WTC11 (cell line): ENCODE measurements at regions not wholly inside any gene's neighbourhood (a gene's known extent, or its start where the extent isn't known, plus 50 kb on each side); places are given as distances from the start of the nearest gene placed in this dataset.
A peak's percentile ranks its signal among the peaks of the same experiment; 100 is the strongest.

Experiments
- ATAC-seq: fragments of 200-7000 bp; cut with Tn5 transposase; 2 replicates; pipeline ENCODE4 v1.10.0; 2021; ENCODE audit warnings: mild to moderate bottlenecking, moderate library complexity
- CTCF ChIA-PET: fragments of 300-600 bp; sonication (Branson Sonifier 250); formaldehyde crosslinking; loops from one replicate; lab custom pipeline; 2021; ENCODE audit warnings: antibody characterized with exemption; lab: Charles Lee
- POLR2A ChIA-PET: fragments of 350-600 bp; sonication (Branson Sonifier 250); formaldehyde crosslinking; loops from one replicate; lab custom pipeline; 2021; ENCODE audit warnings: antibody characterized with exemption; lab: Charles Lee
- DNase-seq: peaks from one replicate; pipeline ENCODE4 v3.0.0; 2021; ENCODE audit warnings: low spot score
- H3K27ac Mint-ChIP-seq: 2 replicates; pipeline ENCODE4 v1.8.0; 2021; ENCODE audit warnings: mixed read lengths
- H3K27me3 Mint-ChIP-seq: 2 replicates; pipeline ENCODE4 v1.8.0; 2021; ENCODE audit warnings: low read depth, mild to moderate bottlenecking, moderate library complexity, mixed read lengths
- H3K36me3 Mint-ChIP-seq: 2 replicates; pipeline ENCODE4 v1.8.0; 2021; ENCODE audit warnings: mixed read lengths
- H3K4me1 Mint-ChIP-seq: 2 replicates; pipeline ENCODE4 v1.8.0; 2022; ENCODE audit warnings: mixed read lengths
- H3K4me3 Mint-ChIP-seq: 2 replicates; pipeline ENCODE4 v1.8.0; 2021; ENCODE audit warnings: mild to moderate bottlenecking, moderate library complexity, mixed read lengths
- H3K9me3 Mint-ChIP-seq: 2 replicates; pipeline ENCODE4 v1.8.0; 2021; ENCODE audit warnings: mixed read lengths
- AR ChIP-seq: fragments of 250-450 bp; sonication (Bioruptor Pico); IDR thresholded peaks from 2 replicates; pipeline ENCODE4 v1.9.0; 2021; ENCODE audit warnings: mild to moderate bottlenecking
- ATF6 ChIP-seq: sonication (generic); formaldehyde crosslinking; IDR thresholded peaks from 2 replicates; pipeline ENCODE4 v1.8.1; 2023; ENCODE audit warnings: mild to moderate bottlenecking, missing genetic modification reagents
- CBFB ChIP-seq: sonication (generic); formaldehyde crosslinking; IDR thresholded peaks from 2 replicates; pipeline ENCODE4 v1.8.1; 2022; ENCODE audit warnings: mild to moderate bottlenecking, low read depth, missing genetic modification reagents
- CDX4 ChIP-seq: fragments of 250-450 bp; sonication (Bioruptor Pico); IDR thresholded peaks from 2 replicates; pipeline ENCODE4 v1.9.0; 2021; ENCODE audit warnings: moderate library complexity, mild to moderate bottlenecking, inconsistent platforms, borderline replicate concordance
- CREB1 ChIP-seq: sonication (generic); formaldehyde crosslinking; IDR thresholded peaks from 2 replicates; pipeline ENCODE4 v1.8.0; 2023; ENCODE audit warnings: mild to moderate bottlenecking, missing genetic modification reagents
- E2F5 ChIP-seq: sonication (generic); formaldehyde crosslinking; IDR thresholded peaks from 2 replicates; pipeline ENCODE4 v1.8.1; 2022; ENCODE audit warnings: mild to moderate bottlenecking, moderate library complexity, missing genetic modification reagents
- GABPB1 ChIP-seq: sonication (generic); formaldehyde crosslinking; IDR thresholded peaks from 2 replicates; pipeline ENCODE4 v1.8.1; 2023; ENCODE audit warnings: mild to moderate bottlenecking, missing genetic modification reagents
- JUN ChIP-seq: sonication (generic); formaldehyde crosslinking; IDR thresholded peaks from 2 replicates; pipeline ENCODE4 v1.8.0; 2023; ENCODE audit warnings: mild to moderate bottlenecking, missing genetic modification reagents
- NFYB ChIP-seq: sonication (generic); formaldehyde crosslinking; conservative IDR thresholded peaks from 2 replicates; pipeline ENCODE4 v1.8.0; 2022; ENCODE audit warnings: low read depth, missing genetic modification reagents
- SP1 ChIP-seq: sonication (generic); formaldehyde crosslinking; conservative IDR thresholded peaks from 2 replicates; pipeline ENCODE4 v1.8.1; 2022; ENCODE audit warnings: missing genetic modification reagents
- ZNF263 ChIP-seq: sonication (generic); formaldehyde crosslinking; IDR thresholded peaks from 2 replicates; pipeline ENCODE4 v1.8.1; 2022; ENCODE audit warnings: low read depth, mild to moderate bottlenecking, moderate library complexity, missing genetic modification reagents
- ZNF423 ChIP-seq: fragments of 250-450 bp; sonication (Bioruptor Pico); IDR thresholded peaks from 2 replicates; pipeline ENCODE4 v2.1.2; 2022; ENCODE audit warnings: mild to moderate bottlenecking, moderate library complexity
- ZNF532 ChIP-seq: fragments of 250-450 bp; sonication (Bioruptor Pico); IDR thresholded peaks from 2 replicates; pipeline ENCODE4 v1.9.0; 2021; ENCODE audit warnings: mild to moderate bottlenecking, borderline replicate concordance
- TF ChIP-seq, protein P1 (sequence below): sonication (generic); formaldehyde crosslinking; IDR thresholded peaks from 2 replicates; pipeline ENCODE4 v1.8.1; 2023; ENCODE audit warnings: mild to moderate bottlenecking, moderate library complexity, missing genetic modification reagents
- TF ChIP-seq, protein P2 (sequence below): fragments of 250-450 bp; sonication (Bioruptor Pico); conservative IDR thresholded peaks from 2 replicates; pipeline ENCODE4 v1.9.0; 2021; ENCODE audit warnings: mild to moderate bottlenecking

GRCh38 chr13:82681535-82681934 lies 1200.7 kb downstream of the SLITRK1 start:
- H3K4me3 Mint-ChIP-seq, result no peak overlapping the region
- ChIA-PET POLR2A (no interaction called here), CTCF (no interaction called here)
- TF ChIP-seq ZNF532, result no peak
- 0 out of 2 replicates have a peak, but pooled peaks have one; percentile 30 for TF ChIP-seq ZNF423
- TF ChIP-seq ATF6 (CRISPR knock-in tag), result no peak
- peaks cover 37% of the 10 kb centered on the region for H3K9me3 Mint-ChIP-seq
- peaks cover 14% of the 10 kb centered on the region for H3K27me3 Mint-ChIP-seq
- peak; percentile 39 for DNase-seq
- ATAC-seq, result peak; percentile 91
- peaks cover 22% of the 10 kb centered on the region for H3K4me1 Mint-ChIP-seq
- H3K36me3 Mint-ChIP-seq, result peaks cover 34% of the 10 kb centered on the region
- no peak overlapping the region for H3K27ac Mint-ChIP-seq

DNA sequence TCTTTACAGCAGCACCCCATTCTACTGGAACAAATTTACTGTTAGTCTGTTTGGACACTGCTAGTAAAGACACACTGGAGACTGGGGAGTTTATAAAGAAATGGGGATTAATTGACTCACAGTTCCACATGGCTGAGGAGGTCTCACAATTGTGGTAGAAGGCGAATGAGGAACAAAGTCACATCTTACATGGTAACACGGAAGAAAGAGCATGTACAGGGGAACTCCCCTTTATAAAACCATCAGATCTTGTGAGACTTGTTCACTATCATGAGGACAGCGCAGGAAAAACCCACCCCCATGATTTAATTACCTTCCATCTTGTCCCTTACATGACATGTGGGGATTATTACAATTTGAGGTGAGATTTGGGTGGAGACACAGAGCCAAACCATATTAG lies 1204.2 kb downstream of the SLITRK1 start:
- DNase-seq (no peak), ATAC-seq (no peak)
- peaks cover 34% of the 10 kb centered on the region for H3K9me3 Mint-ChIP-seq
- H3K27me3 Mint-ChIP-seq, result peaks cover 22% of the 10 kb centered on the region
- POLR2A ChIA-PET, result no interaction called here
- CTCF ChIA-PET, result no interaction called here
- H3K27ac Mint-ChIP-seq, result no peak overlapping the region
- H3K4me1 Mint-ChIP-seq, result peaks cover 36% of the 10 kb centered on the region
- H3K36me3 Mint-ChIP-seq, result peaks cover 34% of the 10 kb centered on the region
- no peak overlapping the region for H3K4me3 Mint-ChIP-seq
- TF ChIP-seq SP1 (no peak), E2F5 (CRISPR knock-in tag) (no peak), GABPB1 (CRISPR knock-in tag) (no peak), CBFB (CRISPR knock-in tag) (no peak), AR (CRISPR knock-in tag) (no peak), CDX4 (CRISPR knock-in tag) (no peak), CREB1 (CRISPR knock-in tag) (no peak), ZNF263 (CRISPR knock-in tag) (no peak), JUN (CRISPR knock-in tag) (no peak), NFYB (CRISPR knock-in tag) (no peak), ZNF532 (no peak)
- TF ChIP-seq, protein P1, sequence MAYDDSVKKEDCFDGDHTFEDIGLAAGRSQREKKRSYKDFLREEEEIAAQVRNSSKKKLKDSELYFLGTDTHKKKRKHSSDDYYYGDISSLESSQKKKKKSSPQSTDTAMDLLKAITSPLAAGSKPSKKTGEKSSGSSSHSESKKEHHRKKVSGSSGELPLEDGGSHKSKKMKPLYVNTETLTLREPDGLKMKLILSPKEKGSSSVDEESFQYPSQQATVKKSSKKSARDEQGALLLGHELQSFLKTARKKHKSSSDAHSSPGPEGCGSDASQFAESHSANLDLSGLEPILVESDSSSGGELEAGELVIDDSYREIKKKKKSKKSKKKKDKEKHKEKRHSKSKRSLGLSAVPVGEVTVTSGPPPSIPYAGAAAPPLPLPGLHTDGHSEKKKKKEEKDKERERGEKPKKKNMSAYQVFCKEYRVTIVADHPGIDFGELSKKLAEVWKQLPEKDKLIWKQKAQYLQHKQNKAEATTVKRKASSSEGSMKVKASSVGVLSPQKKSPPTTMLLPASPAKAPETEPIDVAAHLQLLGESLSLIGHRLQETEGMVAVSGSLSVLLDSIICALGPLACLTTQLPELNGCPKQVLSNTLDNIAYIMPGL (CRISPR knock-in tag), result no peak
- TF ChIP-seq, protein P2, sequence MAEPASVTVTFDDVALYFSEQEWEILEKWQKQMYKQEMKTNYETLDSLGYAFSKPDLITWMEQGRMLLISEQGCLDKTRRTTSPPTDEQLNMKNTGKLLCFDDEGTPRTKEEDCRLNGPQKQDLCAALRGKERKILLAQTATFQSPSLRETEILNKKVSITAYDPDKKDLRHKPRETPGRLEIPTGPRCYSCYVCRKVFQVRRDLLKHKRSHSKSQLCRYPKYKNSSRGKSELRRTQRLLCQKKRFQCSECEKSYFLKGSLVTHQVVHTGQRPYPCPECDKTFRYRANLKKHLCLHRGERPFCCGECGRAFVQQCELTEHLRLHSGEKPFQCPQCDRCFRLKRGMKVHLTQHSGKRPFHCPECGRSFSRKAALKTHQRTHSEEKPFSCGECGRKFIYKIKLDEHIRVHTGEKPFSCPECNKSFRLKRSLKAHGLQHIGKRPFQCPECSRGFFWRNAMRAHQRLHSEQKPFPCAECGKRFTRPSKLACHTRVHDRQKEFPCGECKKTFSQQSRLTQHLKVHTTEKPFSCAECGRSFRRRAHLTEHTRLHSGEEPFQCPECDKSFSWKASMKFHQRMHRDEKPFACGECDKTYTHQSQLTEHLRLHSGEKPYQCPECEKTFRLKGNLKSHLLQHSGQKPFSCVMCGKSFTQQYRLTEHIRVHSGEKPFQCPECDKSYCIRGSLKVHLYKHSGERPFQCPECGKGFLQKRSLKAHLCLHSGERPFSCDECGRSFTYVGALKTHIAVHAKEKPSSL (CRISPR knock-in tag), result no peak
